ENCODE measurements at regions not wholly inside any gene's neighbourhood (a gene's known extent, or its start where the extent isn't known, plus 50 kb on each side); places are given as distances from the start of the nearest gene placed in this dataset.

DNA sequence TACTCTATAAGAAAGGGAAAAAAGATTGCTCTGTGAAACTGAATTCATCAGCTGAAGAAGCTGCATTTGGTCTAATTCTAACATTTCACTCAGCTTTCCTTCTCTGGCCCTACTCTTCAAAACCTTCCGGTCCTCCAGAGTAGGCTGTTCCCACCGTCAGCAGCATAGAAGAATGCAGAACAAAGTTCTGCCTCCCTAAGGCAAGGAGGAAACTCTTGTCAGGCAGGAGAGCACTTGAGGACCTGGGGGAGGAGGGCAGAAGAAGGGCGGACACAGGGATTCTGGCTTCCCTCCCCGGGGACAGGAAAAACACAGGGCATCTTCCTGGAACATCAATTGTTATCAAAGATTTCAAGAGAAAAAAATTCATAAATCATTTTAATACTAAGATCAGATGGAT lies 69.2 kb upstream of the SHB start:
- no peaks in the 10 kb centered on the region for H3K36me3 ChIP-seq (ENCODE audit: low read length)

GRCh38 chr9:38137342-38137741 lies 68.3 kb upstream of the SHB start:
- Histone ChIP-seq H3K9me2 (replicated peaks; ENCODE audit: insufficient read depth, low read length) (no peaks in the 10 kb centered on the region), H3K27me3 (ENCODE audit: low read length) (no peaks in the 10 kb centered on the region), H3K79me2 (ENCODE audit: insufficient read depth, low read length) (no peaks in the 10 kb centered on the region), H2AFZ (ENCODE audit: low read depth, low read length, severe bottlenecking) (no peak overlapping the region), H3K9me3 (ENCODE audit: insufficient read depth, low read length) (no peaks in the 10 kb centered on the region), H3K27ac (ENCODE audit: low read depth, low read length) (no peak overlapping the region), H3K4me3 (ENCODE audit: insufficient read depth, low read length, poor library complexity, severe bottlenecking) (no peak overlapping the region), H3F3A (ENCODE audit: insufficient read depth) (no peaks in the 10 kb centered on the region), H3K36me3 (ENCODE audit: low read length) (no peaks in the 10 kb centered on the region), H3K4me2 (ENCODE audit: low read depth, low read length, poor library complexity, severe bottlenecking) (no peak overlapping the region), H3K9ac (ENCODE audit: low read length) (no peak overlapping the region), H4K20me1 (ENCODE audit: low read depth, low read length) (no peaks in the 10 kb centered on the region)
- no peak for TF ChIP-seq EZH2phosphoT487 (conservative IDR thresholded peaks at IDR 0.05; ENCODE audit: low read length)
- TF ChIP-seq CTCF (IDR thresholded peaks at IDR 0.05; ENCODE audit: insufficient read depth, low read length, poor library complexity, severe bottlenecking), result no peak

More for the DNA sequence above, 69.2 kb upstream of the SHB start:
- Histone ChIP-seq H3K9me3 (ENCODE audit: insufficient read depth, low read length) (no peaks in the 10 kb centered on the region), H4K20me1 (ENCODE audit: low read depth, low read length) (no peaks in the 10 kb centered on the region), H3K4me3 (ENCODE audit: insufficient read depth, low read length, poor library complexity, severe bottlenecking) (no peak overlapping the region), H3K27ac (ENCODE audit: low read depth, low read length) (no peak overlapping the region), H3K9ac (ENCODE audit: low read length) (no peak overlapping the region), H3K79me2 (ENCODE audit: insufficient read depth, low read length) (no peaks in the 10 kb centered on the region), H3K27me3 (ENCODE audit: low read length) (no peaks in the 10 kb centered on the region), H3K9me2 (replicated peaks; ENCODE audit: insufficient read depth, low read length) (no peaks in the 10 kb centered on the region), H3F3A (ENCODE audit: insufficient read depth) (no peaks in the 10 kb centered on the region), H2AFZ (ENCODE audit: low read depth, low read length, severe bottlenecking) (no peak overlapping the region), H3K4me2 (ENCODE audit: low read depth, low read length, poor library complexity, severe bottlenecking) (no peak overlapping the region)
- TF ChIP-seq CTCF (IDR thresholded peaks at IDR 0.05; ENCODE audit: insufficient read depth, low read length, poor library complexity, severe bottlenecking) (no peak), EZH2phosphoT487 (conservative IDR thresholded peaks at IDR 0.05; ENCODE audit: low read length) (no peak)

GRCh38 chr9:38136386-38136785 lies 67.4 kb upstream of the SHB start:
- Histone ChIP-seq H3K9me2 (replicated peaks; ENCODE audit: insufficient read depth, low read length) (no peaks in the 10 kb centered on the region), H3F3A (ENCODE audit: insufficient read depth) (no peaks in the 10 kb centered on the region), H4K20me1 (ENCODE audit: low read depth, low read length) (no peaks in the 10 kb centered on the region), H3K27ac (ENCODE audit: low read depth, low read length) (no peak overlapping the region), H3K9ac (ENCODE audit: low read length) (no peak overlapping the region), H3K4me2 (ENCODE audit: low read depth, low read length, poor library complexity, severe bottlenecking) (no peak overlapping the region), H3K9me3 (ENCODE audit: insufficient read depth, low read length) (no peaks in the 10 kb centered on the region), H3K27me3 (ENCODE audit: low read length) (no peaks in the 10 kb centered on the region), H3K36me3 (ENCODE audit: low read length) (no peaks in the 10 kb centered on the region), H2AFZ (ENCODE audit: low read depth, low read length, severe bottlenecking) (no peak overlapping the region), H3K4me3 (ENCODE audit: insufficient read depth, low read length, poor library complexity, severe bottlenecking) (no peak overlapping the region), H3K79me2 (ENCODE audit: insufficient read depth, low read length) (no peaks in the 10 kb centered on the region)
- TF ChIP-seq EZH2phosphoT487 (conservative IDR thresholded peaks at IDR 0.05; ENCODE audit: low read length) (no peak), CTCF (IDR thresholded peaks at IDR 0.05; ENCODE audit: insufficient read depth, low read length, poor library complexity, severe bottlenecking) (no peak)

All from SU-DHL-6 (cell line).